Loucy (cell line): ENCODE measurements at regions not wholly inside any gene's neighbourhood (a gene's known extent, or its start where the extent isn't known, plus 50 kb on each side); places are given as distances from the start of the nearest gene placed in this dataset.

Experiments used
- H2AFZ ChIP-seq: fragments of 200-600 bp; sonication (generic); 2 replicates; pipeline ENCODE4 v1.6.0; 2016; ENCODE audit warnings: antibody characterized with exemption, mild to moderate bottlenecking, low read length, moderate library complexity
- H3F3A ChIP-seq: fragments of 200-600 bp; 2 replicates; pipeline ENCODE4 v1.6.0; 2016; ENCODE audit warnings: antibody characterized with exemption, low read depth, mild to moderate bottlenecking
- H3K27me3 ChIP-seq: fragments of 200-600 bp; sonication (generic); 2 replicates; pipeline ENCODE4 v1.6.1; 2014; ENCODE audit warnings: low read length, mild to moderate bottlenecking; ENCODE audit not compliant: insufficient read depth, poor library complexity, severe bottlenecking
- H3K36me3 ChIP-seq: fragments of 200-600 bp; sonication (generic); 2 replicates; pipeline ENCODE4 v1.6.1; 2016; ENCODE audit warnings: low read length; ENCODE audit not compliant: insufficient read depth
- H3K4me1 ChIP-seq: fragments of 200-600 bp; sonication (generic); 2 replicates; pipeline ENCODE4 v1.5.1; 2014; ENCODE audit warnings: low read length, mild to moderate bottlenecking; ENCODE audit not compliant: insufficient read depth, poor library complexity, severe bottlenecking
- H3K4me2 ChIP-seq: fragments of 200-600 bp; sonication (generic); 2 replicates; pipeline ENCODE4 v1.6.0; 2014; ENCODE audit warnings: antibody characterized with exemption, low read length, low read depth, mild to moderate bottlenecking; ENCODE audit not compliant: poor library complexity, severe bottlenecking
- H3K4me3 ChIP-seq: fragments of 200-600 bp; sonication (generic); 2 replicates; pipeline ENCODE4 v1.5.1; 2014; ENCODE audit warnings: low read length, mild to moderate bottlenecking, mixed read lengths; ENCODE audit not compliant: poor library complexity, severe bottlenecking
- H3K79me2 ChIP-seq: fragments of 200-600 bp; sonication (generic); 2 replicates; pipeline ENCODE4 v1.6.1; 2014; ENCODE audit warnings: low read length; ENCODE audit not compliant: insufficient read depth
- H3K9ac ChIP-seq: fragments of 200-600 bp; sonication (generic); 2 replicates; pipeline ENCODE4 v1.6.0; 2014; ENCODE audit warnings: mild to moderate bottlenecking, low read depth, low read length, moderate library complexity; ENCODE audit not compliant: poor library complexity, severe bottlenecking
- H3K9me2 ChIP-seq: fragments of 200-600 bp; sonication (generic); replicated peaks from 2 replicates; pipeline ENCODE4 v1.6.1; 2016; ENCODE audit warnings: low read depth, low read length, mixed read lengths
- H3K9me3 ChIP-seq: fragments of 200-600 bp; sonication (generic); 2 replicates; pipeline ENCODE4 v1.6.1; 2014; ENCODE audit warnings: mild to moderate bottlenecking, antibody characterized with exemption, low read length, low read depth; ENCODE audit not compliant: insufficient read depth
- H4K20me1 ChIP-seq: fragments of 200-600 bp; sonication (generic); 2 replicates; pipeline ENCODE4 v1.6.0; 2014; ENCODE audit warnings: antibody characterized with exemption, low read length, mild to moderate bottlenecking; ENCODE audit not compliant: insufficient read depth, poor library complexity, severe bottlenecking
- CTCF ChIP-seq: fragments of 200-600 bp; sonication (generic); conservative IDR thresholded peaks from 2 replicates; pipeline ENCODE4 v1.5.1; 2014; ENCODE audit warnings: mild to moderate bottlenecking, antibody characterized with exemption, low read length
- EZH2phosphoT487 ChIP-seq: fragments of 200-600 bp; IDR thresholded peaks from 2 replicates; pipeline ENCODE4 v1.6.1; 2018; ENCODE audit warnings: antibody characterized with exemption, mild to moderate bottlenecking, moderate library complexity, borderline replicate concordance

- Histone ChIP-seq H3K79me2 (no peaks in the 10 kb centered on the region), H3K36me3 (no peaks in the 10 kb centered on the region), H2AFZ (no peak overlapping the region), H3K9me2 (no peaks in the 10 kb centered on the region), H3K4me2 (no peak overlapping the region), H3K4me3 (no peak overlapping the region), H3K27me3 (peaks cover 4% of the 10 kb centered on the region), H4K20me1 (no peaks in the 10 kb centered on the region), H3K9ac (no peak overlapping the region), H3K4me1 (no peaks in the 10 kb centered on the region), H3K9me3 (no peaks in the 10 kb centered on the region), H3F3A (no peaks in the 10 kb centered on the region)
- TF ChIP-seq EZH2phosphoT487 (no peak), CTCF (no peak)
Observed at GRCh38 chr4:16387448-16387847, 161.2 kb upstream of the TAPT1 start.

- no peaks in the 10 kb centered on the region for H3K36me3 ChIP-seq
- H2AFZ ChIP-seq = no peak overlapping the region
- H3K79me2 ChIP-seq = no peaks in the 10 kb centered on the region
- no peaks in the 10 kb centered on the region for H3K9me2 ChIP-seq
- no peaks in the 10 kb centered on the region for H3F3A ChIP-seq
- H3K4me3 ChIP-seq = no peak overlapping the region
- no peaks in the 10 kb centered on the region for H4K20me1 ChIP-seq
- H3K4me2 ChIP-seq = no peak overlapping the region
- H3K27me3 ChIP-seq = peaks cover 4% of the 10 kb centered on the region
- no peak for TF ChIP-seq EZH2phosphoT487
- TF ChIP-seq CTCF = no peak
- no peak overlapping the region for H3K9ac ChIP-seq
- no peaks in the 10 kb centered on the region for H3K9me3 ChIP-seq
- no peaks in the 10 kb centered on the region for H3K4me1 ChIP-seq
Observed at GRCh38 chr4:16386711-16387320, 160.5 kb upstream of the TAPT1 start.

- Histone ChIP-seq H2AFZ (no peak overlapping the region), H3K9ac (no peak overlapping the region)
- TF ChIP-seq CTCF (no peak), EZH2phosphoT487 (no peak)
Observed at GRCh38 chr4:16384576-16384975, 158.3 kb upstream of the TAPT1 start.

More at GRCh38 chr4:16384576-16384975, 158.3 kb upstream of the TAPT1 start:
- H3K27me3 ChIP-seq = no peaks in the 10 kb centered on the region
- H3K4me3 ChIP-seq = no peak overlapping the region
- H3K4me2 ChIP-seq = no peak overlapping the region
- no peaks in the 10 kb centered on the region for H3K36me3 ChIP-seq
- H4K20me1 ChIP-seq = no peaks in the 10 kb centered on the region
- H3K9me3 ChIP-seq = no peaks in the 10 kb centered on the region
- no peaks in the 10 kb centered on the region for H3K79me2 ChIP-seq
- no peaks in the 10 kb centered on the region for H3K4me1 ChIP-seq
- no peaks in the 10 kb centered on the region for H3F3A ChIP-seq
- no peaks in the 10 kb centered on the region for H3K9me2 ChIP-seq
